Middle frontal gyrus (tissue), 1 donor: ENCODE measurements at regions not wholly inside any gene's neighbourhood (a gene's known extent, or its start where the extent isn't known, plus 50 kb on each side); places are given as distances from the start of the nearest gene placed in this dataset.
"Not testable (repeated sequence)": the region's sequence is repeated elsewhere in the genome, so short reads cannot be mapped to it uniquely, and the experiment has no call there.

Source experiments
- DNase-seq: peaks from one replicate; pipeline ENCODE4 v3.0.0-alpha.2; 2015; ENCODE audit warnings: low spot score; ENCODE audit errors: extremely low spot score

GRCh38 chr5:120140501-120140900 is 323.6 kb upstream of the PRR16 start:
- DNase-seq, result no peak

DNA sequence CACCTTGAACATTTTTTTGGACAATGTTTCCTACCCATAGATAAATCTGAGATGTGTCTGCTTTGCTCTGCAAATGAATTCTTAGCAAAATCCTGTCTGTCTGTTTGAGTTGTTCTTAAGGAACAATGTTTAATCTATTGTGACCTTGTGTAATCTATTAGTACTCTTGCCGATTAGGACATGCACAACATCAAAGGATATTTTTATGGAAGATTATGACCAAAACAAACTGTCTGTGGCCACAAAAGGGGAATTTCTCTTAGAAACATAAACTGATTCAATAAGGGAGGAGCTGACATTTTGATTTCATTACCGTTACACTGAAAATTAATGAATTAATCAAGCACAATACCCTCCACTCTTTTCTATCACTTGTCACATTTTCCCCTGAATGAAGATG is 323.0 kb upstream of the PRR16 start:
- DNase-seq, result no peak

DNA sequence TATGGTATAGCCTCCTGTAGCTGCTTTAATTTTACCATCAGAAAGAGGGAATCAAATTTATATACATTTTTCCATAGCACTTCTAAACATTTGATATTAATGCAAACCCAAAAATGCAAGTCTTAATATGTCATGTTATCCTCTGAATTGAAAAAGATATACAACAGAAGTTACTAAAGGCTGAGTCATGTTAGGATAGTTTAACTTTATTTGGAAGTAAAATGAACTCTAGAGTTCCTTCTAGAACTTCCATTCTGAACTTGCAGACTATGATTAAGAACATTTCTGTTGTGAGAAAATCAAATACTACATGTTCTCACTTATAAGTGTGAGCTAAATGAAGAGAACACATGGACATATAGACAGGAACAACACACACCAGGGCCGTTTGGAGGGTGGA is 317.3 kb upstream of the PRR16 start:
- no peak for DNase-seq

- DNase-seq, result not testable (repeated sequence)
These were observed 316.2 kb upstream of the PRR16 start for GRCh38 chr5:120147911-120148310.

- DNase-seq, result no peak
These were observed 313.3 kb upstream of the PRR16 start for GRCh38 chr5:120150770-120151169.

- DNase-seq, result no peak
These were observed 312.9 kb upstream of the PRR16 start for GRCh38 chr5:120151181-120151580.

- no peak for DNase-seq
These were observed 312.3 kb upstream of the PRR16 start for GRCh38 chr5:120151825-120152224.

GRCh38 chr5:120152472-120152871 is 311.6 kb upstream of the PRR16 start:
- no peak for DNase-seq

DNA sequence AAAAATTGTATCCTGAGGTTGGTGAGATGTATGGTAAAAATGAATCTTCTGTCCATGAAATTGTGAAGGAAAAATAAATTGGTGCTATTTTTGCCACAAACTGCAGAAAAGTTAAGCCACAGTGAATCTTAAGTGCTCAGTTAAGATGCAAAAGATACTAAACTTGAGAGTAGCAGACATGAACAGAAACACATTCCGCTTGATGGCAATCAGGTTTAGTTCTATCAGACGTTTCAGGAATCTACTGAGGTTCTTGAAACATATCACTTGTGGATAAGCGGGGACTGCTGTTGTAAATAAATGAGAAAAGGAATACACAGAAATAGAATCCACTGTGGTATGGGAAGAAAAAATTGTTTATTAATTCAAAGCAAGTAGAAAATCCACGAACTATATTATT is 311.2 kb upstream of the PRR16 start:
- no peak for DNase-seq

- no peak for DNase-seq
These were observed 310.5 kb upstream of the PRR16 start for GRCh38 chr5:120153551-120153950.

GRCh38 chr5:120155873-120156272 is 308.2 kb upstream of the PRR16 start:
- DNase-seq, result no peak

DNA sequence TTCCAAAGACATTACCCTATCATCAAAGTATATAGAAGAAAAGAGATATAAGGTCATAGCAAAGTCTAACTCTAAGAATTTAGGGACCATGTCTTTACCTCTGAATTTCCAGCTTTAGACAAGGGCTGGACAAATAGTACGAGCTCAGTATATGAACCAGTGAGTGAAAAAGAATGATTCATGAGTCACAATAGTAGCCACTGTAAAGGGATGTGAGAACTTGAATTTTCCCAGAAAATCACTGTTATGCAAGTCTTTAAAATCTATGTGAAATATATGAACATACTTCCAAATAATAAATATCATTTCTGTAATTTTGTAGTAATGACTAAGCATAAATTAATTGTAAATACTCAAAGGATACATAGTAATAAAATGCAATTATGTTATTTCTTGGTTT is 305.9 kb upstream of the PRR16 start:
- DNase-seq, result no peak

- no peak for DNase-seq
These were observed 304.9 kb upstream of the PRR16 start for GRCh38 chr5:120159155-120159554.

DNA sequence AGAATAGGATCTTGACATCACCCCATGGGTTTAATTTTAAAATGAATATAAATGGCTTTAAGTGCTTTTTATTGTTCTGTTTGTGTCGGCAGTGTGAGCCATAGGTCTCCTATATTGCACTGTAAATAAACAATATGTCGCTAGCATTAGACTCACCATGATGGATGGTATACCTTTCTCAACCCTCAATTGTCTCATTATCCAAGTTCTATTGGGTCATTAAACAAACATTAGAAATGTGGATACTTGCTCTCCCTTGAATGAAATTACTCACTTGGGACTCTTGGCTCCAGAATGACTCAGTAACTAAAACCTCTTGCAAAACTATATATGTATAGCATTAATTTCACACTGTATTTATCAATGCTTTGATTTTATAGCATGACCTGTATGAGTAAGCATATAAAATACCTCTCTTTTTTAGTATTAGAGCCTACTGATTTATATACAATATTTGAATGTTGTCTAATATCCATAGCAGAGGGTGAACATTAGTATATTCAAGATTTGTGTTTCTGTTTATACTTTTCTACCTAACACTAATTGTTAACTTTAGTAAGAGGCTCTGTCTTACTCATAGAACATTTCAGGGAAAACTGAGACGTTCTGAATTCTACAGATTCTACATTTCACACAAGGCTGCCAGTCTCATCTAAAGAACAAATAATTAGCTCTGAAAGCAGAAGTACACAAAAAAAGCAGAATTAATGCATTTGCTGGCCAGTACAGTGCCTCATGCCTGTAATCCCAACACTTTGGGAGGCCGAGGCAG is 303.8 kb upstream of the PRR16 start:
- no peak for DNase-seq

DNA sequence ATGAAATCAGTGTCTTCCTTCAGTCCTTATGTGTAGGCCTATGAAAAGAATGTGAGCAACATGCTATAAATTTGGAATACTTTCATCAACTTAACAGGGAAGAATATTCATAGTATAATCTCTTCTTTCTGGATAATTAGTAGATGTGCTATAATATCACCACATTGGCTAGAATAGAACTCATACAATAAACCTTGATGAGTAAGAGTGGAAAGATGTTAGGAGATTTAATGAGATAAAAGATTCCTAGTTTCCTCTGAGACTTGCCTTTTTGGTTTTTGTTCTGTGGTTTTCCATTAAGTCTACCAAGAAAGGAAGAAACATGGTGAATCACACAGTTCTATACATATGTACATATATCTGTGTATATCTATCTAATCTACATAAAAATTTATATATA is 301.8 kb upstream of the PRR16 start:
- no peak for DNase-seq

- no peak for DNase-seq
These were observed 300.1 kb upstream of the PRR16 start for GRCh38 chr5:120164037-120164436.

GRCh38 chr5:120164986-120165385 is 299.1 kb upstream of the PRR16 start:
- DNase-seq, result no peak

DNA sequence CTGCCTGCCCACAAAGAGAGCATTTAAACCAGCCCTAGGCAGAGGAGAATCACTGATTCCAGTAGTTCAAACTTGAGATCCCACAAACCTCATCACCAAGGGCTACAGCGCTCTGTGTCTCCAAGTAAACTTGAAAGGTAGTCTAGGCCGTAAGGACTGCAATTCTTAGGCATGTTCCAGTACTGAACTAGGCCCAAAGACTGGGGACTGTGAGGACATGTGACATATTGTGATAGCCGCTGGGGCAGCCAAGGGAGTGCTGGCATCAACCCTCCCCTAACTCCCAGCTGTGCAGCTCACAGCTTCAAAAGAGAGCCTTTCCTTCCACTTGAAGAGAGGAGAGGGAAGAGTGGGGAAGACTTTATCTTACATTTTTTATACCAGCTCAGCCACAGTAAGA is 291.0 kb upstream of the PRR16 start:
- DNase-seq, result no peak

DNA sequence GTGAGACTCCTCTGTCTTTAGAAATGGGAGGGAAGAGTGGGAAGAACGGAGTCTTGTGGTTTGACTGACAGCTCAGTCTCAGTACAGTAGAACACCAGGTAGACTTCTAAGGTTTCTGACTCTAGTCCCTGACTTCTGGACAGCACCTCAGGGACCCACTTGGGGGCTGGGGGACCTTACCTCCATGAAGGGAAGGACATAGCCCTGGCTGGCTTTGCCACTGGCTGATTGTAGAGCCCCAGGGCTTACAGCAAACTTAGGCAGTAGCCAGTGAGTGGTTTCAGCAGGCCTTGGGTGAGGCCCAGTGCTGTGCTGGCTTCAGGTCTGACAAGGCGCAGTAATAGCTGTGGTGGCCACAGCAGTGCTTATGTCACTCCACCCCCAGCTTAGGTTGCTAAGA is 290.0 kb upstream of the PRR16 start:
- no peak for DNase-seq

GRCh38 chr5:120181238-120181637 is 282.9 kb upstream of the PRR16 start:
- not testable (repeated sequence) for DNase-seq

- DNase-seq, result not testable (repeated sequence)
These were observed 269.4 kb upstream of the PRR16 start for GRCh38 chr5:120194650-120195049.

DNA sequence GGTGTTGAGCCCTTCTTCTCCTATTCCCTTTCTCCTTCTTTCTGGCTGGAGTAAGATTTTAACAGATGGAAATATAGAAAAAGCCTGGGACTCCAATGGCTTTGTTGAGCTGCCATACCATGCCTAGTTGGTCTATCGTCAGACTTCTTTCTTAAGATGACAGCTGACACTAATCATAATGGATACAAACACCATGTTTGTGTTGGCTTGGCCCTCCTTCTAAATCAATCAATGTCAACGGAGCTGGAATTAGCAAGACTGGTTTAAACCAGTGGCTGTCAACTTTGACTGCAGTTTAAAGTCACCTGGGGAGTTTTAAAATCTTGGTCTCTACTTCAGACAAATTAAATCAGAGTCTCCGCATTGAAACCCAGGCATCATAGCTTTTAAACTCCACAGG is 264.5 kb upstream of the PRR16 start:
- DNase-seq, result no peak

DNA sequence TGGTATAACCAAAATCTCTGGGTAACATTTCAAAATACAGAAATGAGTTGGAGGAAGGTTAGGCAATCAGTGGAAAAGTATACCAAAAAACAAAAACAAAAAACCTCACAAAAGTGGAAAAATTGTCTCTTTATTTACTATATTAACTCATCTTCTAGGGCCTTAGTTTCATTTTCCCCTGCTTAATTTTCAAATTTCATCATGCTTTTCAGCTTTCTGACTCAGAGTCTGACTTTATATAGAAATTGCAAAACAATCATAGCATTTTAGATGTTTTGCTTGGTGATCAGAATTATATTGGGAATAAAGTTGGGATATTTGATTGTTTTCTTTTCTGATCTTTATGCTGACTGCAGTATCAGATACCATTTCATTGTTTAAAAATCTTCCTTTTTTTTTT is 257.0 kb upstream of the PRR16 start:
- no peak for DNase-seq

GRCh38 chr5:120217001-120217400 is 247.1 kb upstream of the PRR16 start:
- DNase-seq, result no peak
